Naive B cell (primary cell): ENCODE measurements at regions not wholly inside any gene's neighbourhood (a gene's known extent, or its start where the extent isn't known, plus 50 kb on each side); places are given as distances from the start of the nearest gene placed in this dataset.

Experiments
- ATAC-seq, 2 donors: fragments of 150-1000 bp; cut with Tn5 transposase; 2 replicates each; pipeline ENCODE4 v1.10.0; 2021; ENCODE audit warnings: low read depth in 2 of 2, mild to moderate bottlenecking in 2 of 2, moderate library complexity in 2 of 2
- DNase-seq: peaks from one replicate; pipeline ENCODE4 v3.0.0; 2022
- H3K27ac Mint-ChIP-seq, 6 donors: one replicate each; pipeline ENCODE4 v1.8.0; 2020 to 2022; ENCODE audit warnings: mild to moderate bottlenecking in 6 of 6, mixed read lengths in 6 of 6, moderate library complexity in 5 of 6, inconsistent platforms in 2 of 6
- H3K27me3 Mint-ChIP-seq, 3 donors: one replicate each; pipeline ENCODE4 v1.8.0; 2021 to 2022; ENCODE audit warnings: mixed read lengths in 3 of 3, mild to moderate bottlenecking in 1 of 3
- H3K36me3 Mint-ChIP-seq, 2 donors: one replicate each; pipeline ENCODE4 v1.8.0; 2020 to 2022; ENCODE audit warnings: mixed read lengths in 2 of 2, inconsistent platforms in 1 of 2, mild to moderate bottlenecking in 1 of 2
- H3K4me1 Mint-ChIP-seq, 3 donors: one replicate each; pipeline ENCODE4 v1.8.0; 2020 to 2022; ENCODE audit warnings: mixed read lengths in 3 of 3, inconsistent platforms in 1 of 3, mild to moderate bottlenecking in 1 of 3, moderate library complexity in 1 of 3
- H3K4me3 Mint-ChIP-seq, 8 donors: one replicate each; pipeline ENCODE4 v1.8.0; 2020 to 2022; ENCODE audit warnings: mild to moderate bottlenecking in 8 of 8, mixed read lengths in 8 of 8, moderate library complexity in 8 of 8, inconsistent platforms in 2 of 8
- H3K9me3 Mint-ChIP-seq, 7 donors: one replicate each; pipeline ENCODE4 v1.8.0; 2020 to 2022; ENCODE audit warnings: mixed read lengths in 7 of 7, mild to moderate bottlenecking in 5 of 7, inconsistent platforms in 2 of 7, moderate library complexity in 1 of 7

GRCh38 chrX:150036641-150037040, 98.3 kb upstream of the EOLA2 start:
- H3K4me1 Mint-ChIP-seq: no peaks in the 10 kb centered on the region
- no peak for DNase-seq
- ATAC-seq: no peak
- peaks cover 5 to 8% of the 10 kb centered on the region in 2 donors for H3K36me3 Mint-ChIP-seq
- H3K27ac Mint-ChIP-seq: no peak overlapping the region
- H3K4me3 Mint-ChIP-seq: no peak overlapping the region
- H3K9me3 Mint-ChIP-seq: peaks cover 4 to 44% (median 19%) of the 10 kb centered on the region in 7 donors
- no peaks in the 10 kb centered on the region for H3K27me3 Mint-ChIP-seq

- DNase-seq (no peak), ATAC-seq (no peak)
- Mint-ChIP-seq H3K4me3 (no peak overlapping the region), H3K36me3 (peaks cover 5 to 8% of the 10 kb centered on the region in 2 donors), H3K4me1 (no peaks in the 10 kb centered on the region), H3K27ac (no peak overlapping the region), H3K9me3 (peaks cover 4 to 44% (median 19%) of the 10 kb centered on the region in 7 donors), H3K27me3 (no peaks in the 10 kb centered on the region)
Measured at GRCh38 chrX:150037041-150037440, 98.8 kb upstream of the EOLA2 start.

DNA sequence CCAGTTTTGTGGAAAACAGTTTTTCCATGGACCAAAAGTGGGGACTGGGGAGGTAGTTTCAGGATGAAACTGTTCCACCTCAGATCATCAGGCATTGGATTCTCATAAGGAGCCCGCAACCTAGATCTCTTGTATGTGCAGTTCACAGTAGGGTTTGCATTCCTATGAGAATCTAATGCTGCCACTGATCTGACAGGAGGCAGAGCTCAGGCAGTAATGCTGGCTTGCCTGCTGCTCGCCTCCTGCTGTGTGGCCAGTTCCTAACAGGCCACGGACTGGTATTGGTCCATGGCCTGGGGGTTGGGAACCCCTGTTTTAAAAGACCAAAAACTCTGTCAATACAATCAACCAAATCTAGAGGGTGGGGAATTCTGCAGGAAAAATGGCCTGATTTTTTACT, 100.0 kb upstream of the EOLA2 start:
- Mint-ChIP-seq H3K4me1 (no peaks in the 10 kb centered on the region), H3K9me3 (peaks cover 7 to 47% (median 23%) of the 10 kb centered on the region in 7 donors), H3K4me3 (no peak overlapping the region), H3K27ac (peak overlapping the region in 1 of 6 donors; percentile 62), H3K36me3 (peaks cover 5 to 8% of the 10 kb centered on the region in 2 donors), H3K27me3 (no peaks in the 10 kb centered on the region)
- ATAC-seq (no peak), DNase-seq (no peak)

GRCh38 chrX:150038986-150039599, 100.8 kb upstream of the EOLA2 start:
- no peak overlapping the region for H3K27ac Mint-ChIP-seq
- no peaks in the 10 kb centered on the region for H3K27me3 Mint-ChIP-seq
- no peaks in the 10 kb centered on the region for H3K4me1 Mint-ChIP-seq
- H3K4me3 Mint-ChIP-seq: peak overlapping the region in 1 of 8 donors; percentile 56
- no peak for DNase-seq
- peaks cover 5 to 8% of the 10 kb centered on the region in 2 donors for H3K36me3 Mint-ChIP-seq
- ATAC-seq: no peak
- peaks cover 7 to 50% (median 24%) of the 10 kb centered on the region in 7 donors for H3K9me3 Mint-ChIP-seq

DNA sequence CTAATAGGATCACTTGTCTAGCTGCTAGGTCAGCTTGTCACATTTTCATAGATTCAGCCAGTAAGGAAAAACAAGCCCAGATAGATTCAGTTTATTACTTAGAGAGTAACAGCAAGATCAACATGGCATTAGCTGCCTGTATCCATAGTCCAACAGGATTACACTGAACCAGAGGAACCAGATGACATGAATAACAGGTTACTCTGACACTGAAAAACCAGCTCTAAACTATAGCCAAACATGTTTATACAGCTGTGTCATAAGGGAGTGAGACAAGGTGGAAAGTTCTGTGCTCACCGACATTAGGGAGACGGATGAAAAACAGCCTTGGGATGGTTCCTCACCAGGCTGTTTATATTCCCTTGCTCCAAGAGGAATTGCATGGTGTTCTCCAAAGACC, 102.9 kb upstream of the EOLA2 start:
- Mint-ChIP-seq H3K36me3 (peaks cover 0 to 8% of the 10 kb centered on the region in 2 donors), H3K4me3 (no peak overlapping the region), H3K9me3 (peaks cover 3 to 49% (median 13%) of the 10 kb centered on the region in 7 donors), H3K27ac (no peak overlapping the region), H3K4me1 (no peaks in the 10 kb centered on the region), H3K27me3 (peaks cover 0 to 6% (median 0%) of the 10 kb centered on the region in 3 donors)
- ATAC-seq: no peak
- DNase-seq: no peak

DNA sequence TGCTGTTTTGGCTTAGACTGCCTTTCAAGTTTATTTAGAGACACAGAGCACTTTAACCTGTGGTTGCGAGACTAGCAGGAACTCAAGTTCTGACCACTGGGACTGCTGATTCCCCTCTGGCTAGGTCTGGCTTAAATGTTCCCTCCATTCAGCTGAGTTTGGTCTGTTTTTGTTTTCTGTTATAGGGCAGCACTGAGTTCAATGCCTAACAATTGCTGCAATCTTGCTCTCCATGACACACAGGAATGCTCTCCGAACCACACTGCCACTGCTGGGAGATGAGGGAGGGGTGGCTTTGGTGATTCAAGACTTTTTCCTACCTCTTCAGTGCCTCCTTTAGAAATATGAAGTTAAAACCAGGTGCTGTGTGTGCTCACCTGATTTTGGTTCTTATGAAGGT, 106.3 kb upstream of the EOLA2 start:
- DNase-seq (no peak), ATAC-seq (no peak)
- H3K9me3 Mint-ChIP-seq: peaks cover 3 to 37% (median 8%) of the 10 kb centered on the region in 7 donors
- no peak overlapping the region for H3K4me3 Mint-ChIP-seq
- no peaks in the 10 kb centered on the region for H3K4me1 Mint-ChIP-seq
- peaks cover 0 to 8% of the 10 kb centered on the region in 2 donors for H3K36me3 Mint-ChIP-seq
- peaks cover 0 to 6% (median 0%) of the 10 kb centered on the region in 3 donors for H3K27me3 Mint-ChIP-seq
- H3K27ac Mint-ChIP-seq: no peak overlapping the region

DNA sequence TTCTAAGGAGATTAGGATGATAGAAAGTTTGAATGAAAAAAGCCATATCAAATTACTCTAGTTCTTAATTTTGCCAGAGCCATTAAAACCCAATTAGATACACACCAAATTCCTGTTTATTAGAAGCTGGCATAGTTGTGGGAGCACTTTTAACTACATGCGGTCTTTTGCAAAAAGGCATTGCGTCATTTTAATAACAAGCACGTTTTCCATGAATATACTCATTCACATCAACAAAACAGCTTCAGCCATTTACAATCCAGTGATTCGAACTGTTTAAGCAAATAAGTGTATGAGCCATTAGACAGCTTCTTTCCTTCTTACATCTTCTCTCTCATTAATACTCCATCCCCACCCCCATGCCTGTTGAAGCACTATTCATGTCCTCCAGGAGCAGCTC, 109.5 kb upstream of the EOLA2 start:
- no peaks in the 10 kb centered on the region for H3K4me1 Mint-ChIP-seq
- ATAC-seq: no peak
- H3K27ac Mint-ChIP-seq: no peak overlapping the region
- H3K36me3 Mint-ChIP-seq: peaks cover 0 to 8% of the 10 kb centered on the region in 2 donors
- H3K27me3 Mint-ChIP-seq: peaks cover 0 to 6% (median 0%) of the 10 kb centered on the region in 3 donors
- no peak overlapping the region for H3K4me3 Mint-ChIP-seq
- peaks cover 0 to 32% (median 8%) of the 10 kb centered on the region in 7 donors for H3K9me3 Mint-ChIP-seq
- no peak for DNase-seq

GRCh38 chrX:150049647-150050046, 111.4 kb upstream of the EOLA2 start:
- Mint-ChIP-seq H3K27ac (no peak overlapping the region), H3K36me3 (peaks cover 0 to 8% of the 10 kb centered on the region in 2 donors), H3K9me3 (peaks cover 0 to 14% (median 3%) of the 10 kb centered on the region in 7 donors), H3K4me1 (no peaks in the 10 kb centered on the region), H3K27me3 (peaks cover 0 to 7% (median 6%) of the 10 kb centered on the region in 3 donors), H3K4me3 (no peak overlapping the region)
- DNase-seq: no peak
- ATAC-seq: no peak

- peaks cover 0 to 8% (median 0%) of the 10 kb centered on the region in 7 donors for H3K9me3 Mint-ChIP-seq
- peaks cover 0 to 7% (median 1%) of the 10 kb centered on the region in 3 donors for H3K27me3 Mint-ChIP-seq
- ATAC-seq (no peak), DNase-seq (no peak)
- no peak overlapping the region for H3K27ac Mint-ChIP-seq
- H3K4me1 Mint-ChIP-seq: no peaks in the 10 kb centered on the region
- peaks cover 0 to 2% of the 10 kb centered on the region in 2 donors for H3K36me3 Mint-ChIP-seq
- H3K4me3 Mint-ChIP-seq: no peak overlapping the region
Measured at GRCh38 chrX:150050387-150050786, 112.1 kb upstream of the EOLA2 start.

- Mint-ChIP-seq H3K4me1 (no peaks in the 10 kb centered on the region), H3K9me3 (peaks cover 0 to 2% (median 0%) of the 10 kb centered on the region in 7 donors), H3K4me3 (no peak overlapping the region), H3K36me3 (no peaks in the 10 kb centered on the region), H3K27ac (no peak overlapping the region), H3K27me3 (peaks cover 0 to 7% (median 0%) of the 10 kb centered on the region in 3 donors)
- no peak for ATAC-seq
- no peak for DNase-seq
Measured at GRCh38 chrX:150051096-150051495, 112.8 kb upstream of the EOLA2 start.

DNA sequence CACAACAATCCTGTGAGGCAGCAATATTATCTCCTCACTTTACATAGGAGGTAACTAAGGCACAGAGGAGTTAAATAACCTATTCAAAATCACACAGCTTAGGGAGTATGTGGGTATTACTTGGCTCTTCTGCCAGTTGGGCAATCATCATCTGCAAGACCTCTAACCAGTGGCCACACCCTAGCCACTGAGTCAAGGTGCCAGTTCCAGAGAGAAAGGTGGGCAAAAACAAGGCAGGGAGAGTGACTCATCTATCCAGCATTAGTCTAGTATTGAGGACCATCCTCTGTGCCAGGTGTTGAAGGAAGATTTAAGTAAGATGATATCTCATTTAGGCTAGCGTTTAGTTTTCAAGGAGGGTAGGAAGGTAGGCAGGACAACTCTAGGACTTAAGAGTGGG, 113.9 kb upstream of the EOLA2 start:
- H3K27ac Mint-ChIP-seq: no peak overlapping the region
- H3K9me3 Mint-ChIP-seq: no peaks in the 10 kb centered on the region
- no peaks in the 10 kb centered on the region for H3K4me1 Mint-ChIP-seq
- ATAC-seq (no peak), DNase-seq (no peak)
- H3K27me3 Mint-ChIP-seq: peaks cover 0 to 7% (median 0%) of the 10 kb centered on the region in 3 donors
- no peak overlapping the region for H3K4me3 Mint-ChIP-seq
- H3K36me3 Mint-ChIP-seq: no peaks in the 10 kb centered on the region

DNA sequence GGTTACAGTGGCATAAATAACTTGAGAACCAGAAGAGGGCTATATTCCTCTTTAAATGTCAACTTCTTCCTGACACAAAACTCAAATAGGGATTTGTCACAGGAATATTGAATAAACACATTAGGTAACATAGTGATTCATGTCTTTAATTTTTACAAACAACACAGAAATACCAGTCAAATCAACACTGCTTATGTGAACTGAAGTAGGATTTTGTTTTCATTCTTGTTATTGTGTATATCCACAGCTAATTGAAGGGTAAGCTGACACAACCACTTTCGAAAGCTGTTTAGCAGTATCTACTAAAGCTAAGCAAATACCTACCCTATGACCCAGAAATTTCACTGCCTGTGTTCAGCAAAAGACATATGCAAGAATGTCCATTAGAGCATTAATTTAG, 120.4 kb upstream of the EOLA2 start:
- no peak overlapping the region for H3K4me3 Mint-ChIP-seq
- H3K27me3 Mint-ChIP-seq: peaks cover 0 to 6% (median 0%) of the 10 kb centered on the region in 3 donors
- no peaks in the 10 kb centered on the region for H3K36me3 Mint-ChIP-seq
- ATAC-seq (no peak), DNase-seq (no peak)
- H3K9me3 Mint-ChIP-seq: no peaks in the 10 kb centered on the region
- no peak overlapping the region for H3K27ac Mint-ChIP-seq
- no peaks in the 10 kb centered on the region for H3K4me1 Mint-ChIP-seq

GRCh38 chrX:150060406-150060805, 122.1 kb upstream of the EOLA2 start:
- Mint-ChIP-seq H3K9me3 (no peaks in the 10 kb centered on the region), H3K4me1 (no peaks in the 10 kb centered on the region), H3K27ac (no peak overlapping the region), H3K27me3 (no peaks in the 10 kb centered on the region), H3K36me3 (no peaks in the 10 kb centered on the region), H3K4me3 (no peak overlapping the region)
- ATAC-seq (no peak), DNase-seq (no peak)

- Mint-ChIP-seq H3K27me3 (no peaks in the 10 kb centered on the region), H3K4me1 (no peaks in the 10 kb centered on the region), H3K9me3 (peaks cover 0 to 2% (median 0%) of the 10 kb centered on the region in 7 donors), H3K36me3 (no peaks in the 10 kb centered on the region), H3K4me3 (no peak overlapping the region), H3K27ac (no peak overlapping the region)
- DNase-seq (no peak), ATAC-seq (no peak)
Measured at GRCh38 chrX:150062292-150063137, 124.2 kb upstream of the EOLA2 start.
